ENCODE measurements at regions not wholly inside any gene's neighbourhood (a gene's known extent, or its start where the extent isn't known, plus 50 kb on each side); places are given as distances from the start of the nearest gene placed in this dataset.

DNA sequence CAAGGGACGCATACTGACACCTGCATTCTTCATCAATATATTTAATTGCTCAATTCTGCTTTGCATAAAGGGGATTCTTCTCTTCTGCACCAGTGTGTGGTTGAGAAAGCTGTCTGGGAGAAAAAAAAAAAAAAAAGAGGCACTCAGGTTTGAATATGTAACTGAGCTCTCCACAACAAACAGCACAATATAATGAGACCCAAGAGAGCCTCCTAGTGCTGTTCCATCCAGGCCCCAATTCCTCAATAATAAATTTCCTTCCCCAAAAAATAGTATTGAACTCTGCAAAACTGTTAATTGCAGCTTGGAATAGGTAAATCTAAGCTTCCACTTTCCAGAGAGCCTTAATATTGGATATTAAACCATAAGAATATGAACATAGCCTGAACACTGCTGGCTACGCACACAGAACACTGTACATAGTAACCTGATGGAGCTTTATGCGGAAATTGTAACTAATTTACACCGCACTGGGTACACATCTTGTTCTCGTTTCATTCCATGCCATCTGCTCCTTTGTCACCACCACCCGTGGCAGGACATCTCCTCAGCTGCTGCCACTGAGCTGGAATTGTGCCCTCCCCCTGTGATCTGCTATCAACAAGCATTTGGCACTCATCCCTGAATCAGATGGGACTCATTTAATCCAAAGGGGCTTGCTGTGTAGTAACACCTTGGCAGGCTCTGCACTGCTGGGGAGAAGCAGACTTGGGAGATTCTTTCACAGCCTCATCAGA is 272.0 kb downstream of the HHIPL2 start:
- TF ChIP-seq FOXA1 (IDR thresholded peaks at IDR 0.05): no peak
- TF ChIP-seq, protein P1, sequence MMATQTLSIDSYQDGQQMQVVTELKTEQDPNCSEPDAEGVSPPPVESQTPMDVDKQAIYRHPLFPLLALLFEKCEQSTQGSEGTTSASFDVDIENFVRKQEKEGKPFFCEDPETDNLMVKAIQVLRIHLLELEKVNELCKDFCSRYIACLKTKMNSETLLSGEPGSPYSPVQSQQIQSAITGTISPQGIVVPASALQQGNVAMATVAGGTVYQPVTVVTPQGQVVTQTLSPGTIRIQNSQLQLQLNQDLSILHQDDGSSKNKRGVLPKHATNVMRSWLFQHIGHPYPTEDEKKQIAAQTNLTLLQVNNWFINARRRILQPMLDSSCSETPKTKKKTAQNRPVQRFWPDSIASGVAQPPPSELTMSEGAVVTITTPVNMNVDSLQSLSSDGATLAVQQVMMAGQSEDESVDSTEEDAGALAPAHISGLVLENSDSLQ (IDR thresholded peaks at IDR 0.05): no peak
